ENCODE measurements at regions not wholly inside any gene's neighbourhood (a gene's known extent, or its start where the extent isn't known, plus 50 kb on each side); places are given as distances from the start of the nearest gene placed in this dataset.
"Not testable (repeated sequence)": the region's sequence is repeated elsewhere in the genome, so short reads cannot be mapped to it uniquely, and the experiment has no call there.

DNA sequence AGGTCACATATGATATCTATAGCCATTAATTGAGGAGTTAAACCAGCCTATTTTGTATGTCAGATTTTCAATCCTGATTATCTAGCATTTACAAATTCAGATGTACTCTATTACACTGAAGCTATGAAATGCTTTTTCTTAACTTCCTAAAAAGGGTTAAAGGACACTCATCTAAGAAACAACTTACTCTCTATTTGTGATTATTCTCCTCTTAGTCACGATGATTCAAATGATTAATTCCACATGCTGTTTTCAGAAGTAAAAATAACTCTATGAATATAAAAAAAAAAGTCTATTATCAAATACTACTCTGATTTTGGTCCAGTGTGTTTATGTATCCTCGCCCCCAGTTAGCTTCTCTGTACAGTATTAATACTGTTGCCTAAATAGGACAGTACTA is 1199.9 kb downstream of the GATA3 start:
- peaks cover 24% of the 10 kb centered on the region for H3K9me3 Mint-ChIP-seq
- H3K27me3 Mint-ChIP-seq (ENCODE audit: low read depth, poor library complexity): peaks cover 9% of the 10 kb centered on the region
- no peak for DNase-seq
- TF ChIP-seq, protein P1, sequence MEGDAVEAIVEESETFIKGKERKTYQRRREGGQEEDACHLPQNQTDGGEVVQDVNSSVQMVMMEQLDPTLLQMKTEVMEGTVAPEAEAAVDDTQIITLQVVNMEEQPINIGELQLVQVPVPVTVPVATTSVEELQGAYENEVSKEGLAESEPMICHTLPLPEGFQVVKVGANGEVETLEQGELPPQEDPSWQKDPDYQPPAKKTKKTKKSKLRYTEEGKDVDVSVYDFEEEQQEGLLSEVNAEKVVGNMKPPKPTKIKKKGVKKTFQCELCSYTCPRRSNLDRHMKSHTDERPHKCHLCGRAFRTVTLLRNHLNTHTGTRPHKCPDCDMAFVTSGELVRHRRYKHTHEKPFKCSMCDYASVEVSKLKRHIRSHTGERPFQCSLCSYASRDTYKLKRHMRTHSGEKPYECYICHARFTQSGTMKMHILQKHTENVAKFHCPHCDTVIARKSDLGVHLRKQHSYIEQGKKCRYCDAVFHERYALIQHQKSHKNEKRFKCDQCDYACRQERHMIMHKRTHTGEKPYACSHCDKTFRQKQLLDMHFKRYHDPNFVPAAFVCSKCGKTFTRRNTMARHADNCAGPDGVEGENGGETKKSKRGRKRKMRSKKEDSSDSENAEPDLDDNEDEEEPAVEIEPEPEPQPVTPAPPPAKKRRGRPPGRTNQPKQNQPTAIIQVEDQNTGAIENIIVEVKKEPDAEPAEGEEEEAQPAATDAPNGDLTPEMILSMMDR (IDR thresholded peaks at IDR 0.05): no peak
- H3K4me1 Mint-ChIP-seq: peaks cover 9% of the 10 kb centered on the region
- H3K27ac Mint-ChIP-seq: no peak overlapping the region
- H3K36me3 Mint-ChIP-seq (ENCODE audit: low read depth): no peaks in the 10 kb centered on the region
- no peak overlapping the region for H3K4me3 Mint-ChIP-seq

- TF ChIP-seq, protein P1 (IDR thresholded peaks at IDR 0.05): no peak
- Mint-ChIP-seq H3K27ac (no peak overlapping the region), H3K27me3 (ENCODE audit: low read depth, poor library complexity) (peaks cover 12% of the 10 kb centered on the region), H3K36me3 (ENCODE audit: low read depth) (no peaks in the 10 kb centered on the region), H3K4me3 (no peak overlapping the region), H3K4me1 (peaks cover 9% of the 10 kb centered on the region), H3K9me3 (no peaks in the 10 kb centered on the region)
- no peak for DNase-seq
Observed at GRCh38 chr10:9260690-9261089, 1206.2 kb downstream of the GATA3 start.

GRCh38 chr10:9262770-9263169 is 1208.3 kb downstream of the GATA3 start:
- Mint-ChIP-seq H3K36me3 (ENCODE audit: low read depth) (no peaks in the 10 kb centered on the region), H3K27ac (no peak overlapping the region), H3K27me3 (ENCODE audit: low read depth, poor library complexity) (peaks cover 12% of the 10 kb centered on the region), H3K4me1 (no peaks in the 10 kb centered on the region), H3K9me3 (no peaks in the 10 kb centered on the region), H3K4me3 (no peak overlapping the region)
- TF ChIP-seq, protein P1 (IDR thresholded peaks at IDR 0.05): no peak
- DNase-seq: no peak

GRCh38 chr10:9268176-9268575 is 1213.7 kb downstream of the GATA3 start:
- H3K36me3 Mint-ChIP-seq (ENCODE audit: low read depth): no peaks in the 10 kb centered on the region
- H3K27ac Mint-ChIP-seq: no peak overlapping the region
- H3K27me3 Mint-ChIP-seq (ENCODE audit: low read depth, poor library complexity): peaks cover 23% of the 10 kb centered on the region
- H3K9me3 Mint-ChIP-seq: peaks cover 4% of the 10 kb centered on the region
- TF ChIP-seq, protein P1 (IDR thresholded peaks at IDR 0.05): no peak
- DNase-seq: no peak
- no peaks in the 10 kb centered on the region for H3K4me1 Mint-ChIP-seq
- H3K4me3 Mint-ChIP-seq: no peak overlapping the region

DNA sequence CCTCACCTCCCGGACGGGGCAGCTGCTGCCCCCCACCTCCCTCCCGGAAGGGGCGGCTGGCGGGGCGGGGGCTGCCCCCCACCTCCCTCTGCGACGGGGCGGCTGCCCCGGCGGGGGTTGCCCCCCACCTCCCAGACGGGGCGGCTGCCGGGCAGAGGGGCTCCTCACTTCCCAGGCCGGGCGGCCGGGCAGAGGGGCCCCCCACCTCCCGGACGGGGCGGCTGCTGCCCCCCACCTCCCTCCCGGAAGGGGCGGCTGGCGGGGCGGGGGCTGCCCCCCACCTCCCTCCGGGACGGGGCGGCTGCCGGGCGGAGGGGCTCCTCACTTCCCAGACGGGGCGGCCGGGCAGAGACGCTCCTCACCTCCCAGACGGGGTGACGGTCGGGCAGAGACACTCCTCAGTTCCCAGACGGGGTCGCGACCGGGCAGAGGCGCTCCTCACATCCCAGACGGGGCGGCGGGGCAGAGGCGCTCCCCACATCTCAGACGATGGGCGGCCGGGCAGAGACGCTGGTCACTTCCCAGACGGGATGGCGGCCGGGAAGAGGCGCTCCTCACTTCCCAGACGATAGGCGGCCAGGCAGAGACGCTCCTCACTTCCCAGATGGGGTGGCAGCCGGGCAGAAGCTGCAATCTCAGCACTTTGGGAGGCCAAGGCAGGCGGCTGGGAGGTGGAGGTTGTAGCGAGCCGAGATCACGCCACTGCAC is 1218.8 kb downstream of the GATA3 start:
- H3K4me3 Mint-ChIP-seq; H3K4me1 Mint-ChIP-seq; DNase-seq; H3K27ac Mint-ChIP-seq; H3K36me3 Mint-ChIP-seq (ENCODE audit: low read depth); H3K9me3 Mint-ChIP-seq: not testable (repeated sequence)
- H3K27me3 Mint-ChIP-seq (ENCODE audit: low read depth, poor library complexity): peaks cover 17% of the 10 kb centered on the region

- peaks cover 8% of the 10 kb centered on the region for H3K27me3 Mint-ChIP-seq (ENCODE audit: low read depth, poor library complexity)
- no peaks in the 10 kb centered on the region for H3K4me1 Mint-ChIP-seq
- H3K4me3 Mint-ChIP-seq: no peak overlapping the region
- DNase-seq: no peak
- TF ChIP-seq, protein P1 (IDR thresholded peaks at IDR 0.05): no peak
- peaks cover 8% of the 10 kb centered on the region for H3K9me3 Mint-ChIP-seq
- H3K27ac Mint-ChIP-seq: no peak overlapping the region
- H3K36me3 Mint-ChIP-seq (ENCODE audit: low read depth): no peaks in the 10 kb centered on the region
Observed at GRCh38 chr10:9274206-9274755, 1219.8 kb downstream of the GATA3 start.

Data from nephron progenitor cell (in vitro differentiated cells).